Upper lobe of left lung (tissue), 6 donors: ENCODE measurements at regions not wholly inside any gene's neighbourhood (a gene's known extent, or its start where the extent isn't known, plus 50 kb on each side); places are given as distances from the start of the nearest gene placed in this dataset.

Experiments
- ATAC-seq, 2 donors: fragments of 200-7000 bp; cut with Tn5 transposase; one replicate each; pipeline ENCODE4 v1.9.1; 2022; ENCODE audit warnings: mild to moderate bottlenecking in 2 of 2, moderate library complexity in 2 of 2; ENCODE audit not compliant: low FRiP score in 2 of 2
- DNase-seq, 2 donors: peaks; one replicate each; pipeline ENCODE4 v3.0.0-alpha.2; 2019 to 2020
- H3K27ac ChIP-seq, 4 donors: fragments of 200-600 bp; sonication (generic); one replicate each; pipeline ENCODE4 v1.5.1; 2016 to 2019
- H3K27me3 ChIP-seq, 4 donors: fragments of 200-600 bp; sonication (generic); one replicate each; pipeline ENCODE4 v1.5.1; 2017 to 2019
- H3K36me3 ChIP-seq, 4 donors: fragments of 200-600 bp; sonication (generic); one replicate each; pipeline ENCODE4 v1.5.1; 2016 to 2019
- H3K4me1 ChIP-seq, 4 donors: fragments of 200-600 bp; sonication (generic); one replicate each; pipeline ENCODE4 v1.5.1; 2018 to 2019
- H3K4me3 ChIP-seq, 4 donors: fragments of 200-600 bp; sonication (generic); one replicate each; pipeline ENCODE4 v1.5.1; 2017 to 2019; ENCODE audit warnings: mild to moderate bottlenecking in 2 of 4, moderate library complexity in 1 of 4
- H3K9me3 ChIP-seq, 4 donors: fragments of 200-600 bp; sonication (generic); one replicate each; pipeline ENCODE4 v1.5.1; 2018 to 2019
- CTCF ChIP-seq, 6 experiments: fragments of 450-650 bp in 4 of 6; fragments of 200-600 bp in 2 of 6; sonication (generic) in 2 of 6; IDR thresholded peaks; one replicate each; pipeline ENCODE4 v1.5.1; 2016 to 2019; ENCODE audit warnings: antibody characterized with exemption in 6 of 6
- EP300 ChIP-seq, 4 donors: sonication (generic); formaldehyde crosslinking; IDR thresholded peaks; one replicate each; pipeline ENCODE4 v1.5.1; 2017; ENCODE audit warnings: antibody characterized with exemption in 4 of 4, control low read depth in 2 of 4
- POLR2A ChIP-seq, 4 donors: fragments of 450-650 bp; IDR thresholded peaks; one replicate each; pipeline ENCODE4 v1.5.1; 2016 to 2017; ENCODE audit warnings: antibody characterized with exemption in 4 of 4, mild to moderate bottlenecking in 2 of 4
- POLR2AphosphoS5 ChIP-seq, 2 donors: sonication (generic); formaldehyde crosslinking; IDR thresholded peaks; one replicate each; pipeline ENCODE4 v1.5.1; 2017; ENCODE audit warnings: antibody characterized with exemption in 2 of 2
- WGBS, 2 donors: methylation state at CpG; one replicate each; pipeline ENCODE4 v1.1.5; 2017 to 2018; 5-methylcytosine and 5-hydroxymethylcytosine counted together
- donor health status: DM: no; HTN: no; CAD: no; lungs with moderate emphysema.
- donor health status: DM: no; HTN: yes; CAD: no; lungs with severe emphysema.

GRCh38 chr5:166166071-166166470, 2125.4 kb upstream of the WWC1 start:
- Histone ChIP-seq H3K4me3 (no peak overlapping the region), H3K4me1 (no peaks in the 10 kb centered on the region), H3K27me3 (no peaks in the 10 kb centered on the region), H3K36me3 (no peaks in the 10 kb centered on the region), H3K9me3 (no peaks in the 10 kb centered on the region), H3K27ac (no peak overlapping the region)
- no peak for TF ChIP-seq POLR2AphosphoS5 (IDR thresholded peaks at IDR 0.05)
- ATAC-seq (no peak), DNase-seq (no peak)
- WGBS, 2 donors = 50 to 53% methylated on average over 5 of the region's 5 CpGs

GRCh38 chr5:166172597-166172996, 2118.8 kb upstream of the WWC1 start:
- no peak for TF ChIP-seq CTCF (IDR thresholded peaks at IDR 0.05)
- TF ChIP-seq POLR2A (IDR thresholded peaks at IDR 0.05) = no peak
- TF ChIP-seq EP300 (IDR thresholded peaks at IDR 0.05) = no peak
- TF ChIP-seq POLR2AphosphoS5 (IDR thresholded peaks at IDR 0.05) = no peak
- Histone ChIP-seq H3K27me3 (no peaks in the 10 kb centered on the region), H3K27ac (no peak overlapping the region), H3K9me3 (no peaks in the 10 kb centered on the region), H3K4me3 (no peak overlapping the region), H3K4me1 (no peaks in the 10 kb centered on the region), H3K36me3 (no peaks in the 10 kb centered on the region)
- 67 to 71% methylated on average over 4 of the region's 4 CpGs for WGBS, 2 donors
- DNase-seq (no peak), ATAC-seq (no peak)

GRCh38 chr5:166178411-166179080, 2112.9 kb upstream of the WWC1 start:
- Histone ChIP-seq H3K9me3 (no peaks in the 10 kb centered on the region), H3K36me3 (no peaks in the 10 kb centered on the region), H3K4me3 (no peak overlapping the region), H3K4me1 (no peaks in the 10 kb centered on the region), H3K27ac (no peak overlapping the region), H3K27me3 (no peaks in the 10 kb centered on the region)
- DNase-seq (no peak), ATAC-seq (peak in 1 of 2 donors; percentile 31)
- WGBS, 2 donors = 64 to 65% methylated on average over 8 of the region's 8 CpGs
- TF ChIP-seq EP300 (IDR thresholded peaks at IDR 0.05) = no peak
- TF ChIP-seq POLR2AphosphoS5 (IDR thresholded peaks at IDR 0.05) = no peak
- TF ChIP-seq CTCF (IDR thresholded peaks at IDR 0.05) = no peak
- TF ChIP-seq POLR2A (IDR thresholded peaks at IDR 0.05) = no peak

GRCh38 chr5:166185185-166185584, 2106.3 kb upstream of the WWC1 start:
- Histone ChIP-seq H3K4me3 (no peak overlapping the region), H3K9me3 (no peaks in the 10 kb centered on the region), H3K36me3 (no peaks in the 10 kb centered on the region), H3K27ac (no peak overlapping the region), H3K4me1 (no peaks in the 10 kb centered on the region), H3K27me3 (no peaks in the 10 kb centered on the region)
- no peak for ATAC-seq
- no peak for DNase-seq
- no peak for TF ChIP-seq EP300 (IDR thresholded peaks at IDR 0.05)
- no peak for TF ChIP-seq CTCF (IDR thresholded peaks at IDR 0.05)
- no peak for TF ChIP-seq POLR2AphosphoS5 (IDR thresholded peaks at IDR 0.05)
- TF ChIP-seq POLR2A (IDR thresholded peaks at IDR 0.05) = no peak
- WGBS, 2 donors = 81 to 84% methylated on average over 10 of the region's 10 CpGs

GRCh38 chr5:166188501-166189325, 2102.7 kb upstream of the WWC1 start:
- no peaks in the 10 kb centered on the region for H3K27me3 ChIP-seq
- no peaks in the 10 kb centered on the region for H3K9me3 ChIP-seq
- no peak for ATAC-seq
- 59 to 64% methylated on average over 7 of the region's 7 CpGs for WGBS, 2 donors
- H3K4me3 ChIP-seq = no peak overlapping the region
- TF ChIP-seq POLR2A (IDR thresholded peaks at IDR 0.05) (no peak), EP300 (IDR thresholded peaks at IDR 0.05) (no peak), CTCF (IDR thresholded peaks at IDR 0.05) (no peak), POLR2AphosphoS5 (IDR thresholded peaks at IDR 0.05) (no peak)
- no peak overlapping the region for H3K27ac ChIP-seq
- DNase-seq = no peak
- no peaks in the 10 kb centered on the region for H3K36me3 ChIP-seq
- no peaks in the 10 kb centered on the region for H3K4me1 ChIP-seq
